Panc1 (cell line): ENCODE measurements at regions not wholly inside any gene's neighbourhood (a gene's known extent, or its start where the extent isn't known, plus 50 kb on each side); places are given as distances from the start of the nearest gene placed in this dataset.

Experiments used
- ATAC-seq: fragments of 200-7000 bp; cut with Tn5 transposase; 2 replicates; pipeline ENCODE4 v1.9.1; 2020; ENCODE audit warnings: mild to moderate bottlenecking, moderate library complexity
- BruUV-seq: library from RNA; stranded (reverse); fragments of 400-500 nt; replicated peaks from 2 replicates; lab custom pipeline; 2021; lab: Mats Ljungman, UMichigan
- CTCF ChIA-PET: fragments of 300-600 bp; sonication (Branson Sonifier 250); formaldehyde crosslinking; loops from one replicate; lab custom pipeline; 2022; ENCODE audit warnings: antibody characterized with exemption; lab: Charles Lee
- POLR2A ChIA-PET: fragments of 300-600 bp; sonication (Branson Sonifier 250); formaldehyde crosslinking; loops from one replicate; lab custom pipeline; 2022; ENCODE audit warnings: antibody characterized with exemption; lab: Charles Lee
- DNase-seq: peaks from one replicate; pipeline ENCODE4 v3.0.0-alpha.2; 2010; ENCODE audit warnings: low read depth, low spot score
- H3K27ac ChIP-seq: 2 replicates; pipeline ENCODE4 v1.5.1; 2011; ENCODE audit warnings: mild to moderate bottlenecking, low read length, inconsistent platforms
- H3K27me3 ChIP-seq: fragments of 200-500 bp; sonication (Bioruptor generic); 2 replicates; pipeline ENCODE4 v1.6.0; 2014; ENCODE audit warnings: low read length, inconsistent platforms; ENCODE audit not compliant: control insufficient read depth, insufficient read depth
- H3K36me3 ChIP-seq: fragments of 200-500 bp; sonication (Bioruptor generic); 2 replicates; pipeline ENCODE4 v1.5.1; 2014; ENCODE audit warnings: inconsistent platforms, mild to moderate bottlenecking, low read length, moderate library complexity; ENCODE audit not compliant: control insufficient read depth, insufficient read depth
- H3K4me1 ChIP-seq: 2 replicates; pipeline ENCODE4 v1.5.1; 2011; ENCODE audit warnings: inconsistent platforms, mild to moderate bottlenecking, low read length, moderate library complexity; ENCODE audit not compliant: control insufficient read depth, insufficient read depth
- H3K4me3 ChIP-seq, 2 experiments: 2 replicates each; pipeline ENCODE4 v1.5.1; 2011 to 2012; ENCODE audit warnings: low read depth in 2 of 2, low read length in 2 of 2, mild to moderate bottlenecking in 2 of 2, inconsistent platforms in 1 of 2, moderate library complexity in 1 of 2
- H3K9me3 ChIP-seq: fragments of 200-500 bp; sonication (Bioruptor generic); 2 replicates; pipeline ENCODE4 v1.5.1; 2014; ENCODE audit warnings: low read depth, mild to moderate bottlenecking, inconsistent platforms, low read length, moderate library complexity; ENCODE audit not compliant: control insufficient read depth, insufficient read depth
- CTCF ChIP-seq: fragments of 450-650 bp; IDR thresholded peaks from 2 replicates; pipeline ENCODE4 v1.5.1; 2017; ENCODE audit warnings: mild to moderate bottlenecking
- POLR2AphosphoS5 ChIP-seq: IDR thresholded peaks from 2 replicates; pipeline ENCODE4 v1.6.1; 2012; ENCODE audit warnings: mild to moderate bottlenecking, low read depth, low read length, moderate library complexity
- REST ChIP-seq, 2 experiments: IDR thresholded peaks; 2 replicates each; pipeline ENCODE4 v1.6.1; 2011 to 2012; ENCODE audit warnings: low read depth in 2 of 2, control low read depth in 1 of 2, low read length in 1 of 2, mild to moderate bottlenecking in 1 of 2, moderate library complexity in 1 of 2; ENCODE audit not compliant: insufficient read depth in 1 of 2
- SIN3A ChIP-seq: IDR thresholded peaks from 2 replicates; pipeline ENCODE4 v1.6.1; 2012; ENCODE audit warnings: low read depth, mild to moderate bottlenecking, low read length, moderate library complexity, borderline replicate concordance; ENCODE audit not compliant: insufficient read depth
- TCF7L2 ChIP-seq: IDR thresholded peaks from 2 replicates; pipeline ENCODE4 v1.6.1; 2011; ENCODE audit warnings: mild to moderate bottlenecking, low read depth, low read length, inconsistent platforms
- in situ Hi-C: cut with HindIII; loops from 2 replicates; pipeline ENCODE4 v1.10.0; 2016; ENCODE audit warnings: low sequenced_read_pairs, low pct_unique_long_range_greater_than_20kb
- intact Hi-C: fragments of 100-400 bp; cut with micrococcal nuclease; formaldehyde crosslinking; loops from one replicate; pipeline ENCODE4 v1.10.0; 2022; ENCODE audit not compliant: unreplicated experiment

- intact Hi-C loops, result no loop called here
- Histone ChIP-seq H3K36me3 (no peaks in the 10 kb centered on the region), H3K4me3 (no peak overlapping the region), H3K27ac (no peak overlapping the region), H3K9me3 (no peaks in the 10 kb centered on the region), H3K4me1 (no peaks in the 10 kb centered on the region), H3K27me3 (no peaks in the 10 kb centered on the region)
- no peak for TF ChIP-seq REST (IDR thresholded peaks at IDR 0.05; ENCODE audit: insufficient read depth in 1 of 2, low read depth in 2 of 2, low read length in 1 of 2)
- TF ChIP-seq POLR2AphosphoS5, result no peak
- TF ChIP-seq SIN3A, result no peak
- TF ChIP-seq CTCF, result no peak
- no peak for TF ChIP-seq TCF7L2
- no TSS peak for BruUV-seq
- CTCF ChIA-PET, result no interaction called here
- POLR2A ChIA-PET, result no interaction called here
- ATAC-seq (no peak), DNase-seq (no peak)
- in situ Hi-C loops, result no loop called here
These were observed 494.8 kb upstream of the WWC1 start for GRCh38 chr5:167796672-167797071.

DNA sequence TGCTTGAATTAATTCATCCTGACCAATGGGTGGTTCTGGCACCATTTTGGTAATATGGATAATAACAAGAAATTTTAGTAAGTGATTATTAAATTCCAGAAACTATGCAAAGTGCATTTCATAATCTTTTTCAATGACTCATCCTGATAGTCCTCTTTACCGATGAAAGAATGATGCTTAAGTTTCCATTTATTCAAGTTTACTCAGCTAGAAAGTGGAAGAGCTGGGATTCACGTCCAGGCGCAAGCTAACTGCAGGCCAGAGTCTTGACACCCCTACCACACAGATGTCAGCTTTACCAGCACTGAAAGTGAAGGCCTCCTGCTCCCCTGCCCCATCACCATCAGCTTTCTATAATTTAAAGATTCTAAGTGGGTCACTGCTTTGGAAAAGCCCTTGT lies 493.5 kb upstream of the WWC1 start:
- intact Hi-C loops, result no loop called here
- no peak for DNase-seq

More for the DNA sequence above, 493.5 kb upstream of the WWC1 start:
- in situ Hi-C loops, result no loop called here
- ATAC-seq, result no peak
- no peak for TF ChIP-seq TCF7L2
- TF ChIP-seq CTCF, result no peak
- TF ChIP-seq SIN3A, result no peak
- H3K4me1 ChIP-seq, result no peaks in the 10 kb centered on the region
- no peaks in the 10 kb centered on the region for H3K27me3 ChIP-seq
- no peaks in the 10 kb centered on the region for H3K9me3 ChIP-seq
- no TSS peak for BruUV-seq
- H3K27ac ChIP-seq, result no peak overlapping the region
- ChIA-PET CTCF (no interaction called here), POLR2A (no interaction called here)
- no peaks in the 10 kb centered on the region for H3K36me3 ChIP-seq
- H3K4me3 ChIP-seq, result no peak overlapping the region
